Kidney (tissue), 13 donors: ENCODE measurements at regions not wholly inside any gene's neighbourhood (a gene's known extent, or its start where the extent isn't known, plus 50 kb on each side); places are given as distances from the start of the nearest gene placed in this dataset.

Experiments used
- DNase-seq, 5 donors: peaks; one replicate each; pipeline ENCODE4 v3.0.0-alpha.2; 2013 to 2020
- FAIRE-seq: peaks from 2 replicates; lab custom pipeline; 2012; peaks lifted over from hg19 to GRCh38; lab: Jason Lieb, UNC
- H3K27ac ChIP-seq, 2 donors: one replicate each; pipeline ENCODE4 v1.7.0; 2013; ENCODE audit warnings: low read depth in 2 of 2, low read length in 2 of 2, inconsistent platforms in 1 of 2
- H3K27me3 ChIP-seq: one replicate; pipeline ENCODE4 v1.7.1; 2013; ENCODE audit warnings: low read length, inconsistent platforms; ENCODE audit not compliant: control insufficient read depth, insufficient read depth
- H3K36me3 ChIP-seq, 3 donors: one replicate each; pipeline versions ENCODE4 v1.7.0 to v1.7.1; 2013; ENCODE audit warnings: low read length in 3 of 3, control low read depth in 1 of 3, inconsistent platforms in 1 of 3; ENCODE audit not compliant: insufficient read depth in 3 of 3, control insufficient read depth in 2 of 3
- H3K4me1 ChIP-seq, 3 donors: one replicate each; pipeline versions ENCODE4 v1.7.0 to v1.7.1; 2013; ENCODE audit warnings: low read length in 3 of 3, inconsistent platforms in 1 of 3, low read depth in 1 of 3; ENCODE audit not compliant: control insufficient read depth in 2 of 3, insufficient read depth in 2 of 3
- H3K4me3 ChIP-seq, 3 donors: one replicate each; pipeline versions ENCODE4 v1.7.0 to v1.8.1; 2013; ENCODE audit warnings: low read length in 3 of 3, control low read depth in 1 of 3, inconsistent platforms in 1 of 3
- H3K9ac ChIP-seq, 3 donors: one replicate each; pipeline versions ENCODE4 v1.7.0 to v1.7.1; 2013; ENCODE audit warnings: low read length in 3 of 3, control low read depth in 1 of 3, inconsistent platforms in 1 of 3
- H3K9me3 ChIP-seq, 3 donors: one replicate each; pipeline versions ENCODE4 v1.7.0 to v1.7.1; 2013; ENCODE audit warnings: low read length in 3 of 3, control low read depth in 1 of 3, inconsistent platforms in 1 of 3; ENCODE audit not compliant: control insufficient read depth in 2 of 3, insufficient read depth in 1 of 3
- intact Hi-C: fragments of 100-400 bp; cut with DNase I; formaldehyde crosslinking; loops from one replicate; pipeline ENCODE4 v1.11.1; 2022
- TF ChIP-seq, protein P1 (sequence below): IDR thresholded peaks from 3 replicates; pipeline ENCODE4 v1.5.1; 2012; ENCODE audit warnings: mild to moderate bottlenecking, moderate library complexity, borderline replicate concordance; ENCODE audit not compliant: insufficient read depth; ENCODE audit errors: extremely low read depth
- donor health status: control.
- donor health status: control.
- donor health status: control.
- donor health status: control.
- donor health status: control.
- donor health status: DM: yes; HTN: yes; CAD: no.
- donor health status: Normal renal cell carcinoma (clear cell type).

DNA sequence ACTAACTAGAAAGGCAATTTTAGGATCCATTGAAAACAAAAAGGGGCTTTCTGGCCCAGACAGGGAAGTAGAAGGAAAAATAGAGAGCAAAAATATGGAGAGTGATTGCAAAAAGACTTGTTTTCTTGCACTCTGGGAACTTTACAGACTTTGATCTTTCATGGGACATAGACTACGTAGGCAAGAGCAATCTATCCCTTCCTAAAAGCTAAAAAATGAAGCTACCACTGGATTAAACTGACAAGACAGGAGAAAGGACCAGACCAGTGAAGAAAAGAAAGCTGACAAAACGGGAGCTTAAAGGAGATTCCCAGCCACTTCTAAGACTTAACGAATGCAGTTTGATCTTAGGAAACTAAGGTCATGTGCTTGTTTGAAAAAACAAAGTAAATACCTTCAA lies 524.5 kb downstream of the KLF5 start:
- intact Hi-C loops = no loop called here
- no peak for FAIRE-seq
- no peak for DNase-seq

DNA sequence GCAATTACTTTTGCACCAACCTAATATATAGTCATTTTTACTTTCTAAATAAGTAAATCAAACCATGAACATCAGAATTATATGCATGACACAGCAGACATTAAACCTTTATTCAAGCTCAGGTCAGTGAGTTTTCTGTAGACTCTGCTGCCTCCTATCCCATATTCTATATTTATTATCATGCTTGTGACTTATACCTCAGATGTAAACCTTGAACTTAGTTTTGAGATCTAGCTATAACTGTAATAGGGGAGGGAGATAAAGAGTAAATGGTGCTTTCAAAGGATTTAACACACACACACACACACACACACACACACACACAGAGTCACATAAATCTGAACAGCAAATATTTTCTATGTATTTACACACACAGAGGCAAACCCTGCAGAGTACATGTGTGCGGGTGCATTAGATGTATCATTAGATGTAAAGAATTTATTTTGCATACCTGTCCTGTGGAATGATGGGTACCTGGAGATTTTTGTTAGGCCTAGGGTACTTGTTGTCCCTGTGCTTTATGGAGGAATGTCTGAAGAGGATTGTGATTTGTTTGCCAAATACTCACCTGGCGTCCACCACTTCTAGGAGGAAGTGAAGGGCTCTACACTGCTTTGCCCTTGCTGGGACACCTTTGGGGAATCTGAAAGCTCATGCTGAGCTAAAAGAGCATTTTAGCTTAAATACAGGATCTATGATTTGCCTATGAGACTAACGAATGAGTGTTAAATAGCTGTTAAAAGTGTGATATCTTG lies 521.9 kb downstream of the KLF5 start:
- FAIRE-seq = no peak
- DNase-seq = no peak

More for the DNA sequence above, 524.5 kb downstream of the KLF5 start:
- Histone ChIP-seq H3K4me3 (no peak overlapping the region), H3K4me1 (no peaks in the 10 kb centered on the region), H3K9me3 (no peaks in the 10 kb centered on the region), H3K9ac (no peak overlapping the region), H3K27ac (no peak overlapping the region), H3K27me3 (no peaks in the 10 kb centered on the region), H3K36me3 (no peaks in the 10 kb centered on the region)
- TF ChIP-seq, protein P1, sequence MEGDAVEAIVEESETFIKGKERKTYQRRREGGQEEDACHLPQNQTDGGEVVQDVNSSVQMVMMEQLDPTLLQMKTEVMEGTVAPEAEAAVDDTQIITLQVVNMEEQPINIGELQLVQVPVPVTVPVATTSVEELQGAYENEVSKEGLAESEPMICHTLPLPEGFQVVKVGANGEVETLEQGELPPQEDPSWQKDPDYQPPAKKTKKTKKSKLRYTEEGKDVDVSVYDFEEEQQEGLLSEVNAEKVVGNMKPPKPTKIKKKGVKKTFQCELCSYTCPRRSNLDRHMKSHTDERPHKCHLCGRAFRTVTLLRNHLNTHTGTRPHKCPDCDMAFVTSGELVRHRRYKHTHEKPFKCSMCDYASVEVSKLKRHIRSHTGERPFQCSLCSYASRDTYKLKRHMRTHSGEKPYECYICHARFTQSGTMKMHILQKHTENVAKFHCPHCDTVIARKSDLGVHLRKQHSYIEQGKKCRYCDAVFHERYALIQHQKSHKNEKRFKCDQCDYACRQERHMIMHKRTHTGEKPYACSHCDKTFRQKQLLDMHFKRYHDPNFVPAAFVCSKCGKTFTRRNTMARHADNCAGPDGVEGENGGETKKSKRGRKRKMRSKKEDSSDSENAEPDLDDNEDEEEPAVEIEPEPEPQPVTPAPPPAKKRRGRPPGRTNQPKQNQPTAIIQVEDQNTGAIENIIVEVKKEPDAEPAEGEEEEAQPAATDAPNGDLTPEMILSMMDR = no peak

DNA sequence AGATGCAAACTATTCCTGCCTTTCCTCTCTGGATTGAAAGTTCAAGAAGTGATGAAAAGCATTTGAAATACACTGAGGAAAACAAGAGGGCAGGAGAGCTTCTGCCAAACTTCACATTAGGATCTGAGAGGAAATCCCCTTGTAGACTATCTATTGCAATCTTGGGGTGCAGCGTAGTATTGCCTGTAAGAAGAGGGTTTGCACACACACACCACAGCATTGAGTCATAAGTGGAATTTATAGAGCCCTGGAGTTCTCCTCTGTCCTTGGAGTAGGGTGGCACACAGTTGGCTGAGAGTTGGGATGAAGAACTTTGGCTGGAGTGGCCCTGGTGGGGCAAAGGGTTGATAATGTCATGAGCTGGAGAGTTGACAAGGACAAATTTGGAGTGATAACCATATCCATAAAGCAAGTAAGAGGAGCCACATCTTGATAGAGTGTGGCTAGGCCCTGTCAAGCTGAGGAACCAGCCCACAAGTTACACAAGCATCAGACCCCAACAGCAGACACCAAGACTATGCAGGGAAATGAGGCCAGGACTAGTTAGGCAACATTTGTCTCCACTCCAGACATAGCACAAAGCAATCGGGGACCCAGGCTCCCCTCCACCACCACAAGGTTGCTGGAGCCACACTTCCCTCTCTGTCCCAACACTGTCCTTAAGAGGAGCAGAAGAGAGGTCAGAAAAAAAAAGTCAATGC lies 520.9 kb downstream of the KLF5 start:
- TF ChIP-seq, protein P1 = no peak
- Histone ChIP-seq H3K9ac (no peak overlapping the region), H3K4me3 (no peak overlapping the region), H3K9me3 (no peaks in the 10 kb centered on the region), H3K4me1 (no peaks in the 10 kb centered on the region), H3K27me3 (no peaks in the 10 kb centered on the region), H3K27ac (no peak overlapping the region), H3K36me3 (no peaks in the 10 kb centered on the region)
- no peak for FAIRE-seq
- no peak for DNase-seq
- intact Hi-C loops = no loop called here

More for the DNA sequence above, 521.9 kb downstream of the KLF5 start:
- TF ChIP-seq, protein P1 = no peak
- Histone ChIP-seq H3K4me3 (no peak overlapping the region), H3K27me3 (no peaks in the 10 kb centered on the region), H3K36me3 (no peaks in the 10 kb centered on the region), H3K4me1 (no peaks in the 10 kb centered on the region), H3K27ac (no peak overlapping the region), H3K9me3 (no peaks in the 10 kb centered on the region), H3K9ac (no peak overlapping the region)
- intact Hi-C loops = no loop called here
